ENCODE measurements at regions not wholly inside any gene's neighbourhood (a gene's known extent, or its start where the extent isn't known, plus 50 kb on each side); places are given as distances from the start of the nearest gene placed in this dataset.

- TF ChIP-seq CTCF (IDR thresholded peaks at IDR 0.05; ENCODE audit: low read depth, low read length, poor library complexity, severe bottlenecking) = no peak
- TF ChIP-seq EZH2phosphoT487 (IDR thresholded peaks at IDR 0.05; ENCODE audit: borderline replicate concordance, low read length) = no peak
Observed at GRCh38 chr13:58998716-58999115, 1165.0 kb downstream of the DIAPH3 start.

Data from DOHH2 (cell line).